ENCODE measurements at regions not wholly inside any gene's neighbourhood (a gene's known extent, or its start where the extent isn't known, plus 50 kb on each side); places are given as distances from the start of the nearest gene placed in this dataset.

DNA sequence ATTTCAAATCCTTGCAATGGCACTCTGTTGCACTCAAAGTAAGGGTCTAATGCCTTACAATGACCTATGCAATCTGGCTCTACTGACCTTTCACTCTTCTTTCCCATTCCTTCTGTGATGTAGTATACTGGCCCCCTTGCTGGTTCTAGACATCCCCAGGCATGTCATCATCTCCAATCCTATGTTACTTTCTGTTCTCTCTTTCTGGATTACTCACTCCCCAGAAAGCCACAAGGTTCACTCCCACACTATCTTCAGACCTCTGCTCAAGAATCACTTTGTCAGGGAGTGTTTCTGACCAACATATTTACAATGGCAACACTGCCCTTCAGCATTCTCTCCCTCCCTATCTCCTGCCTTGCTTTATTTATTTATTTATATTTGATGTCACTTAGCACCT lies 802.2 kb upstream of the WWC1 start:
- TF ChIP-seq POLR2A (IDR thresholded peaks at IDR 0.05) (no peak), CTCF (IDR thresholded peaks at IDR 0.05) (no peak)

All from thyroid gland (tissue), 4 donors.